K562 (cell line): ENCODE measurements at regions not wholly inside any gene's neighbourhood (a gene's known extent, or its start where the extent isn't known, plus 50 kb on each side); places are given as distances from the start of the nearest gene placed in this dataset.

Source experiments
- ATAC-seq: fragments of 200-7000 bp; cut with Tn5 transposase; 3 replicates; pipeline ENCODE4 v1.9.1; 2020; ENCODE audit warnings: moderate library complexity
- BruUV-seq: library from RNA; stranded (reverse); fragments of 400-500 nt; replicated peaks from 2 replicates; lab custom pipeline; 2021; lab: Mats Ljungman, UMichigan
- CTCF ChIA-PET: fragments of 300-600 bp; formaldehyde crosslinking; extraction: SDS; loops from one replicate; lab custom pipeline; 2021; ENCODE audit warnings: low intra/inter-chr PET ratio; lab: Yijun Ruan, JAX
- POLR2A ChIA-PET: fragments of 300-600, 350-650 bp; sonication (Branson Sonifier 250); formaldehyde crosslinking; extraction: SDS; loops from one replicate; lab custom pipeline; 2021; ENCODE audit warnings: antibody characterized with exemption, inconsistent platforms; lab: Yijun Ruan, JAX
- DNase-seq, 4 experiments: peaks; one replicate each; pipeline versions ENCODE4 v3.0.0 to v3.0.0-alpha.2; 2011 to 2018; ENCODE audit warnings: low spot score in 3 of 4, mixed read lengths in 3 of 4; ENCODE audit errors: extremely low read depth in 1 of 4
- FAIRE-seq: peaks from 2 replicates; lab custom pipeline; 2011; peaks lifted over from hg19 to GRCh38; lab: Jason Lieb, UNC
- H2AFZ ChIP-seq: 2 replicates; pipeline ENCODE4 v1.6.0; 2011; ENCODE audit warnings: low read depth, low read length, control low read depth, inconsistent platforms
- H3K27ac ChIP-seq: fragments of 200-600 bp; 3 replicates; pipeline ENCODE4 v1.8.0; 2011; ENCODE audit warnings: low read depth, mild to moderate bottlenecking, control low read depth, inconsistent platforms, low read length, moderate library complexity, mixed read lengths; ENCODE audit errors: extremely low read depth
- H3K27me3 ChIP-seq, 2 experiments: fragments of 300-600 bp in 1 of 2; 2 replicates in 1 of 2; 3 replicates in 1 of 2; pipeline versions ENCODE4 v1.6.0 to v1.8.0; 2011; ENCODE audit warnings: inconsistent platforms in 2 of 2, low read length in 2 of 2, mild to moderate bottlenecking in 1 of 2, mixed read lengths in 1 of 2, moderate library complexity in 1 of 2; ENCODE audit not compliant: control insufficient read depth in 2 of 2, insufficient read depth in 2 of 2
- H3K36me3 ChIP-seq: fragments of 300-600 bp; 3 replicates; pipeline ENCODE4 v1.8.0; 2011; ENCODE audit warnings: mild to moderate bottlenecking, low read length, inconsistent platforms; ENCODE audit not compliant: control insufficient read depth, insufficient read depth
- H3K4me1 ChIP-seq, 2 experiments: fragments of 200-600 bp in 1 of 2; replicated peaks in 1 of 2; 2 replicates in 1 of 2; 3 replicates in 1 of 2; pipeline versions ENCODE4 v1.5.1 to v1.8.0; 2011; ENCODE audit warnings: inconsistent platforms in 2 of 2, low read length in 2 of 2, mild to moderate bottlenecking in 1 of 2, mixed read lengths in 1 of 2, moderate library complexity in 1 of 2; ENCODE audit not compliant: control insufficient read depth in 2 of 2, insufficient read depth in 2 of 2
- H3K4me2 ChIP-seq: 2 replicates; pipeline ENCODE4 v1.6.1; 2011; ENCODE audit warnings: low read length, control low read depth, inconsistent platforms, mixed read lengths; ENCODE audit not compliant: insufficient read depth
- H3K4me3 ChIP-seq: fragments of 200-600 bp; sonication (generic), shearing (Covaris generic); 2 replicates; pipeline ENCODE4 v1.5.1; 2016; ENCODE audit warnings: control low read depth, inconsistent platforms
- H3K79me2 ChIP-seq: fragments of 200-600 bp; 3 replicates; pipeline ENCODE4 v1.8.0; 2011; ENCODE audit warnings: low read length, inconsistent platforms; ENCODE audit not compliant: control insufficient read depth, insufficient read depth
- H3K9ac ChIP-seq, 2 experiments: 2 replicates each; pipeline versions ENCODE4 v1.6.0 to v1.6.1; 2011; ENCODE audit warnings: low read depth in 2 of 2, low read length in 2 of 2, control low read depth in 1 of 2, inconsistent platforms in 1 of 2, mild to moderate bottlenecking in 1 of 2, mixed read lengths in 1 of 2; ENCODE audit not compliant: insufficient read depth in 1 of 2
- H3K9me1 ChIP-seq: one replicate; pipeline ENCODE4 v1.6.0; 2011; ENCODE audit warnings: inconsistent platforms, mild to moderate bottlenecking, low read length, moderate library complexity; ENCODE audit not compliant: control insufficient read depth, insufficient read depth
- H3K9me3 ChIP-seq: replicated peaks from 2 replicates; pipeline ENCODE4 v1.5.1; 2011; ENCODE audit warnings: low read depth, low read length, inconsistent platforms; ENCODE audit not compliant: control insufficient read depth, insufficient read depth
- H4K20me1 ChIP-seq: replicated peaks from 2 replicates; pipeline ENCODE4 v1.6.1; 2011; ENCODE audit warnings: low read length, inconsistent platforms, mixed read lengths; ENCODE audit not compliant: control insufficient read depth, insufficient read depth
- ATF1 ChIP-seq, 2 experiments: fragments of 450-650 bp in 1 of 2; IDR thresholded peaks; 2 replicates each; pipeline ENCODE4 v1.6.1; 2016; ENCODE audit warnings: missing compliant biosample characterization in 1 of 2, missing genetic modification characterization in 1 of 2
- ATF7 ChIP-seq: fragments of 450-650 bp; IDR thresholded peaks from 2 replicates; pipeline ENCODE4 v1.7.1; 2014; ENCODE audit warnings: mild to moderate bottlenecking, moderate library complexity
- CREM ChIP-seq: IDR thresholded peaks from 2 replicates; pipeline ENCODE4 v1.6.1; 2014; ENCODE audit warnings: antibody characterized with exemption, low read depth
- JUND ChIP-seq, 2 experiments: IDR thresholded peaks; 2 replicates in 1 of 2; 3 replicates in 1 of 2; pipeline ENCODE4 v1.6.1; 2011; ENCODE audit warnings: borderline replicate concordance in 2 of 2, low read depth in 2 of 2, low read length in 2 of 2, improper control_type of control experiment in 1 of 2, missing biosample characterization in 1 of 2, missing genetic modification characterization in 1 of 2, missing genetic modification reagents in 1 of 2
- PHF20 ChIP-seq: fragments of 450-650 bp; IDR thresholded peaks from 2 replicates; pipeline ENCODE4 v1.6.1; 2018; ENCODE audit not compliant: partially characterized antibody
- WGBS: fragments of 100-300 bp; shearing (Covaris generic); methylation state at CpG from one replicate; pipeline ENCODE4 v1.1.6; 2016; ENCODE audit warnings: low coverage, mixed read lengths; ENCODE audit not compliant: insufficient coverage; ENCODE audit errors: missing lambda C conversion rate; 5-methylcytosine and 5-hydroxymethylcytosine counted together
- in situ Hi-C: fragments of 300-500 bp; cut with MboI; formaldehyde crosslinking; loops from 4 replicates; pipeline ENCODE4 v1.15.0; 2018; ENCODE audit warnings: inconsistent platforms, mixed read lengths
- intact Hi-C: fragments of 100-400 bp; cut with micrococcal nuclease; formaldehyde crosslinking; loops from 2 replicates; pipeline ENCODE4 v1.14.2; 2022
- TF ChIP-seq, protein P1 (sequence below): fragments of 450-650 bp; formaldehyde crosslinking; IDR thresholded peaks from 2 replicates; pipeline ENCODE4 v1.4.0; 2022; ENCODE audit warnings: missing genetic modification characterization
- TF ChIP-seq, protein P2 (sequence below), 2 experiments: fragments of 450-650 bp in 1 of 2; sonication (generic) in 1 of 2; formaldehyde crosslinking in 1 of 2; IDR thresholded peaks in 1 of 2; conservative IDR thresholded peaks in 1 of 2; 2 replicates each; pipeline versions ENCODE4 v1.6.1 to v1.8.1; 2016 to 2023; ENCODE audit warnings: mild to moderate bottlenecking in 2 of 2, moderate library complexity in 2 of 2, inconsistent platforms in 1 of 2, missing genetic modification reagents in 1 of 2

DNA sequence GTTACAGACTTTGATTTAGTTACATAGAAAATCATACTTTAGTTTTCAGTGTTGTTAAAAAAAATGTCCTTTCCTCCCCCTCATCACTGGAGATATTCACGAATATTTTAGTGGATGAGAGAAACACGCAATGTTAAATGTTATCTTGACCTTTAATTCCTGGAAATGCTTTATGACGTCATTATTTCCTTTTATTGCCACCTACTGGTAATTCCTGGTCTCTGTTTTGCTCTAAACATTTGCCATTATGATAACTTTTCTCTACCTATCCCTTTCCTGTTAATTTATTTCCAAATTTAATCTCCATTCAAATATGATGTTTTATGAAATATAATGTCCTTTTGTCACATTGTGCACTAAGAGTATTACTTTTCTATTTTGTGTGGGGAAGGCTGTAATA is 770.6 kb downstream of the FAM181B start:
- POLR2A ChIA-PET = no interaction called here
- peak in 3 of 4 experiments; percentile 2 to 6 (median 6) for DNase-seq
- in situ Hi-C loops (no loop called here), intact Hi-C loops (no loop called here)
- no peak overlapping the region for H3K4me3 ChIP-seq
- no peak overlapping the region for H3K4me2 ChIP-seq
- H3K4me1 ChIP-seq = no peaks in the 10 kb centered on the region
- no peaks in the 10 kb centered on the region for H3K36me3 ChIP-seq
- no peaks in the 10 kb centered on the region for H3K79me2 ChIP-seq
- CTCF ChIA-PET = no interaction called here
- FAIRE-seq = no peak
- no peak overlapping the region for H3K27ac ChIP-seq
- 0% methylated on average over 3 of the region's 3 CpGs for WGBS
- no peak for ATAC-seq
- no peak overlapping the region for H2AFZ ChIP-seq
- no peaks in the 10 kb centered on the region for H3K9me1 ChIP-seq
- H3K27me3 ChIP-seq = no peaks in the 10 kb centered on the region
- TF ChIP-seq ATF1 (CRISPR knock-in tag; IDR thresholded peaks at IDR 0.05) (no peak), ATF1 (tag; IDR thresholded peaks at IDR 0.05) (peak; percentile 65; the same call in 1 of the 2 replicates), PHF20 (no peak), JUND (IDR thresholded peaks at IDR 0.05; ENCODE audit: borderline replicate concordance, low read depth, low read length) (peak; percentile 54; the same call in 1 of the 2 replicates), JUND (tag; IDR thresholded peaks at IDR 0.05; ENCODE audit: borderline replicate concordance, low read depth, low read length) (peak; percentile 68; the same call in 1 of the 3 replicates), CREM (peak; percentile 44; the same call in 1 of the 2 replicates), ATF7 (peak; percentile 73)
- TF ChIP-seq, protein P1, sequence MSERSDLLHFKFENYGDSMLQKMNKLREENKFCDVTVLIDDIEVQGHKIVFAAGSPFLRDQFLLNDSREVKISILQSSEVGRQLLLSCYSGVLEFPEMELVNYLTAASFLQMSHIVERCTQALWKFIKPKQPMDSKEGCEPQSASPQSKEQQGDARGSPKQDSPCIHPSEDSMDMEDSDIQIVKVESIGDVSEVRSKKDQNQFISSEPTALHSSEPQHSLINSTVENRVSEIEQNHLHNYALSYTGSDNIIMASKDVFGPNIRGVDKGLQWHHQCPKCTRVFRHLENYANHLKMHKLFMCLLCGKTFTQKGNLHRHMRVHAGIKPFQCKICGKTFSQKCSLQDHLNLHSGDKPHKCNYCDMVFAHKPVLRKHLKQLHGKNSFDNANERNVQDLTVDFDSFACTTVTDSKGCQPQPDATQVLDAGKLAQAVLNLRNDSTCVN (CRISPR knock-in tag) = no peak
- TF ChIP-seq, protein P2, sequence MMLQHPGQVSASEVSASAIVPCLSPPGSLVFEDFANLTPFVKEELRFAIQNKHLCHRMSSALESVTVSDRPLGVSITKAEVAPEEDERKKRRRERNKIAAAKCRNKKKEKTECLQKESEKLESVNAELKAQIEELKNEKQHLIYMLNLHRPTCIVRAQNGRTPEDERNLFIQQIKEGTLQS (IDR thresholded peaks at IDR 0.05) = peak; percentile 74
- TF ChIP-seq, protein P2 (CRISPR knock-in tag; conservative IDR thresholded peaks at IDR 0.05) = no peak
- H3K9ac ChIP-seq = no peak overlapping the region
- BruUV-seq = no TSS peak
- H4K20me1 ChIP-seq = no peaks in the 10 kb centered on the region
- H3K9me3 ChIP-seq = no peaks in the 10 kb centered on the region
